ENCODE measurements at regions not wholly inside any gene's neighbourhood (a gene's known extent, or its start where the extent isn't known, plus 50 kb on each side); places are given as distances from the start of the nearest gene placed in this dataset.
"Not testable (repeated sequence)": the region's sequence is repeated elsewhere in the genome, so short reads cannot be mapped to it uniquely, and the experiment has no call there.

- DNase-seq (ENCODE audit: low read depth in 3 of 3), result no peak
These were observed 315.5 kb downstream of the ARRDC4 start for GRCh38 chr15:98276018-98276417.

GRCh38 chr15:98277602-98278001, 317.1 kb downstream of the ARRDC4 start:
- DNase-seq (ENCODE audit: low read depth in 3 of 3), result no peak

- DNase-seq (ENCODE audit: low read depth in 3 of 3), result no peak
These were observed 319.9 kb downstream of the ARRDC4 start for GRCh38 chr15:98280284-98280975.

GRCh38 chr15:98281130-98281529, 320.6 kb downstream of the ARRDC4 start:
- no peak for DNase-seq (ENCODE audit: low read depth in 3 of 3)

- DNase-seq (ENCODE audit: low read depth in 3 of 3), result no peak
These were observed 322.3 kb downstream of the ARRDC4 start for GRCh38 chr15:98282656-98283332.

GRCh38 chr15:98286200-98286599, 325.7 kb downstream of the ARRDC4 start:
- no peak for DNase-seq (ENCODE audit: low read depth in 3 of 3)

GRCh38 chr15:98286831-98287230, 326.3 kb downstream of the ARRDC4 start:
- no peak for DNase-seq (ENCODE audit: low read depth in 3 of 3)

GRCh38 chr15:98288091-98288590, 327.6 kb downstream of the ARRDC4 start:
- no peak for DNase-seq (ENCODE audit: low read depth in 3 of 3)

- no peak for DNase-seq (ENCODE audit: low read depth in 3 of 3)
These were observed 329.2 kb downstream of the ARRDC4 start for GRCh38 chr15:98289747-98290146.

- peak in 1 of 3 experiments; percentile 2 for DNase-seq (ENCODE audit: low read depth in 3 of 3)
These were observed 332.1 kb downstream of the ARRDC4 start for GRCh38 chr15:98292442-98293240.

- DNase-seq (ENCODE audit: low read depth in 3 of 3), result no peak
These were observed 333.6 kb downstream of the ARRDC4 start for GRCh38 chr15:98294126-98294525.

GRCh38 chr15:98295101-98295759, 334.7 kb downstream of the ARRDC4 start:
- DNase-seq (ENCODE audit: low read depth in 3 of 3), result not testable (repeated sequence)

- no peak for DNase-seq (ENCODE audit: low read depth in 3 of 3)
These were observed 336.1 kb downstream of the ARRDC4 start for GRCh38 chr15:98296653-98297052.

GRCh38 chr15:98304371-98304770, 343.9 kb downstream of the ARRDC4 start:
- DNase-seq (ENCODE audit: low read depth in 3 of 3), result no peak

- no peak for DNase-seq (ENCODE audit: low read depth in 3 of 3)
These were observed 340.2 kb upstream of the IGF1R start for GRCh38 chr15:98308117-98308516.

- DNase-seq (ENCODE audit: low read depth in 3 of 3), result peak; percentile 35 to 46 (median 39)
These were observed 336.7 kb upstream of the IGF1R start for GRCh38 chr15:98311566-98312188.

- DNase-seq (ENCODE audit: low read depth in 3 of 3), result no peak
These were observed 335.4 kb upstream of the IGF1R start for GRCh38 chr15:98312913-98313312.

- DNase-seq (ENCODE audit: low read depth in 3 of 3), result no peak
These were observed 332.4 kb upstream of the IGF1R start for GRCh38 chr15:98315971-98316370.

- DNase-seq (ENCODE audit: low read depth in 3 of 3), result no peak
These were observed 326.4 kb upstream of the IGF1R start for GRCh38 chr15:98321896-98322295.

GRCh38 chr15:98322581-98322980, 325.8 kb upstream of the IGF1R start:
- no peak for DNase-seq (ENCODE audit: low read depth in 3 of 3)

- no peak for DNase-seq (ENCODE audit: low read depth in 3 of 3)
These were observed 323.9 kb upstream of the IGF1R start for GRCh38 chr15:98324341-98324970.
